HG03064 (cell line): ENCODE measurements at regions not wholly inside any gene's neighbourhood (a gene's known extent, or its start where the extent isn't known, plus 50 kb on each side); places are given as distances from the start of the nearest gene placed in this dataset.

Experiments
- ATAC-seq: cut with Tn5 transposase; IDR thresholded peaks from one replicate; pipeline ENCODE4 v1.9.1; 2021; ENCODE audit warnings: low read depth; ENCODE audit not compliant: unreplicated experiment

- no peak for ATAC-seq
Observed at GRCh38 chr11:45369313-45369712, 83.2 kb upstream of the SYT13 start.

GRCh38 chr11:45368697-45369096, 82.6 kb upstream of the SYT13 start:
- ATAC-seq: no peak

GRCh38 chr11:45366619-45367190, 80.6 kb upstream of the SYT13 start:
- ATAC-seq: no peak

GRCh38 chr11:45365961-45366618, 79.9 kb upstream of the SYT13 start:
- no peak for ATAC-seq

DNA sequence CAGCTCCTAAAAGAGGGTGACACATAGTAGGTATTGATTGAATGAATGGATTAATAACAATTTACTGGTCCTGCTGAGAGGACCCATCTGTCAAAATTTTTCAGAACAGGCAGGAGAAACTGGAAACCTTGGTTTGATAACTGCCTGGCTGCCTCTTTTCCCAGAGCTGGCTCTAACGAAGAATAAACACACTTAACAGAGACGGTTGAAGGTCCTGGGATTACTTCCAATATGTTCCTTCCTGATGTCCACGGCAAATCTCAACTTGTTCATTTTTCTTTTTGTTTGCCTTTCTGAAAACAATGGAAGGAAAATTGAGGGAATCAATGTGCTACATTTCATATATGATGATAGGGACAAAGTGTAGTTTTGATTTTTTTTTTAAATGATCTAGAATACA, 76.5 kb upstream of the SYT13 start:
- no peak for ATAC-seq

GRCh38 chr11:45361551-45361950, 75.4 kb upstream of the SYT13 start:
- ATAC-seq: no peak

DNA sequence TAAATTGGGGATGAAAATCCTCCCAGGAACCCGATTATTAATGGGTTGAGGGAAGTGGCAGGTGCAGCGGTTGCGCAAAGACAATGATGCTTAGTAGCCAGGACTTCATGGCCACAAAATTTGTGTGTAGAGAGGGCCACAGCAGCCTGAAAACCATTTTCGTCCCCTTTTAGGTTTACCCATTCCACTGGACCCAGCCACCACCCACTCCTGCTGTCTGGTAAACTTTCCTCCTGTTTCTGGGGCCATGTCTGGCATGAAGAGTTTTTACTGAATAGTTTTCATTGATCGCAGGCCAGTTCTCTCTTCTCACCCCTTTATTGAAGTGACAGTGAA, 69.5 kb upstream of the SYT13 start:
- no peak for ATAC-seq

GRCh38 chr11:45354976-45355705, 69.0 kb upstream of the SYT13 start:
- peak; percentile 89 for ATAC-seq

DNA sequence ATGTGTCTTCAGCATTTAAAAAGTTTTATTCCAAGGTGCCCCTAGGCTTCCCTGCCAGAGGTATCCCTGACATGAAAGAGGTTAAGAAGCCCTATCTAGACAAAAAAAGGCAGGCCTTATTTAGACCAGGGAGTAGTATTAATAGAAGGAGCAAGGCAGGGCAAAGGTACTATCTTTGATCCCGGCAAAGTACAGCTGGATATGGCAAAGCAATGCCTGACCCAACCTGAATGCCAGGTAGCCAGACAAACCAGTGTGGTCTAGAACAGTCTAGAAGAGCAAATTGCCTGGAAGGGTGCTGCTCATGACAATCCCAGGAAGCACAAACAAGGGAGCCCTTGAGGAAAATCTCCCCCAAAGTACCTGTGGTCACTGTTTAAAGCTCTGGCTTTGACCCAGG, 62.6 kb upstream of the SYT13 start:
- no peak for ATAC-seq

GRCh38 chr11:45347348-45348082, 61.4 kb upstream of the SYT13 start:
- ATAC-seq: no peak

DNA sequence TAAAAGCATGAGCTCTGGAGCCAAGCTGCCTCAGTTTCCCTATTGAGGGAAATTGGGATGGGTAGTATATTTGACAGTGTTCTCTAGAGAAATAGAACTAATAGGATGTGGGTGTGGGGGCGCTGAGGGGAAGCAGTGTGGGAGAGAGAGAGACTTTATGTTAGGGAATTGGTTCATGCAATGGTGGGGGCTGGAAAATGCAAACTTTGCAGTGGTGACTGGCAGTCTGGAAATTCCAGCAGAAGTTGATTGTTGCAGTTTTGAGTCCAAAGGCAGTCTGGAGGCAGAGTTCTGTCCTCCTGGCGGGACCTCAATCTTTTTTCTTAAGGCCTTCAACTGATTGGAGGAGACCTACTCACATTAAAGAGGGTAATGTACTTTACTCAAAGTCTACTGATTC, 59.4 kb upstream of the SYT13 start:
- no peak for ATAC-seq

GRCh38 chr11:45344028-45344427, 57.9 kb upstream of the SYT13 start:
- no peak for ATAC-seq

GRCh38 chr11:45343444-45343843, 57.3 kb upstream of the SYT13 start:
- no peak for ATAC-seq

DNA sequence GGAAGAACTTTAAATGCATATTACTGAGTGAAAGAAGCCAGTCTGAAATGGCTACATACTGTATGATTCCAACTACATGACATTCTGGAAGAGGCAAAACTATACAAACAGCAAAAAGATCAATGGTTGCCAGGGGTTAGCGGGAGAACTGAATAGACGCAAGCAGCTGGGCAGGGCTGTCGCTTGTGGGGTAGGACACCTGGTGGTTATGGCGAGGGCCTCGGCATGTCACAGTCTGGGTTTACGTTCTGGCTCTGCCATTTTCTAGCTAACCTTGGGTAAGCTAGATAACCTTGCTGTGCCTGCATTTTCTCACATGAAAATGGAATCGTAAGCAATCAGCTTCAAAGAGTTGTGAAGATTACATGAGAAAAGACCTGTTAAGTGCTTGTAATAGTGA, 55.2 kb upstream of the SYT13 start:
- ATAC-seq: no peak

- ATAC-seq: peak; percentile 85
Observed at GRCh38 chr11:45339729-45340519, 53.8 kb upstream of the SYT13 start.

- ATAC-seq: no peak
Observed at GRCh38 chr11:45337583-45338360, 51.6 kb upstream of the SYT13 start.

GRCh38 chr11:45336136-45336535, 50.0 kb upstream of the SYT13 start:
- no peak for ATAC-seq
